ENCODE measurements at regions not wholly inside any gene's neighbourhood (a gene's known extent, or its start where the extent isn't known, plus 50 kb on each side); places are given as distances from the start of the nearest gene placed in this dataset.

DNA sequence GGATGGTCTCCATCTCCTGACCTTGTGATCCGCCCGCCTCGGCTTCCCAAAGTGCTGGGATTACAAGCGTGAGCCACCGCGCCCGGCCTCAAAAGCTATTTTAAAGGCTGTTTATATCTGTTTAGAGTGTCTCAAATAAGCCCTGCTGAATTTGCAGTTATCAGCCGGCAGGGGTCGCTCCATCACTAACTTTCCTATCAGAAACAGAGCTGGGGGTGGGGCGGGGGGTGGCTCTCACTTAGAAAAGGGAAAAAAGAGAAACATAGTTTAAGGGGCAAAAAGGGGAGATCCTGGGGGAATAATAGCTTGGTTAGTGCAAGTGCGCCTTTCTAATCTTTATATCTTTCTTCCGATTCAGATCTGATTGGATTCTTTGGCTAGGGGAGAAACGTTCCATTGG is 450.7 kb downstream of the UBE2NL start:
- TF ChIP-seq, protein P1, sequence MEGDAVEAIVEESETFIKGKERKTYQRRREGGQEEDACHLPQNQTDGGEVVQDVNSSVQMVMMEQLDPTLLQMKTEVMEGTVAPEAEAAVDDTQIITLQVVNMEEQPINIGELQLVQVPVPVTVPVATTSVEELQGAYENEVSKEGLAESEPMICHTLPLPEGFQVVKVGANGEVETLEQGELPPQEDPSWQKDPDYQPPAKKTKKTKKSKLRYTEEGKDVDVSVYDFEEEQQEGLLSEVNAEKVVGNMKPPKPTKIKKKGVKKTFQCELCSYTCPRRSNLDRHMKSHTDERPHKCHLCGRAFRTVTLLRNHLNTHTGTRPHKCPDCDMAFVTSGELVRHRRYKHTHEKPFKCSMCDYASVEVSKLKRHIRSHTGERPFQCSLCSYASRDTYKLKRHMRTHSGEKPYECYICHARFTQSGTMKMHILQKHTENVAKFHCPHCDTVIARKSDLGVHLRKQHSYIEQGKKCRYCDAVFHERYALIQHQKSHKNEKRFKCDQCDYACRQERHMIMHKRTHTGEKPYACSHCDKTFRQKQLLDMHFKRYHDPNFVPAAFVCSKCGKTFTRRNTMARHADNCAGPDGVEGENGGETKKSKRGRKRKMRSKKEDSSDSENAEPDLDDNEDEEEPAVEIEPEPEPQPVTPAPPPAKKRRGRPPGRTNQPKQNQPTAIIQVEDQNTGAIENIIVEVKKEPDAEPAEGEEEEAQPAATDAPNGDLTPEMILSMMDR (IDR thresholded peaks at IDR 0.05), result no peak
- TF ChIP-seq POLR2A (IDR thresholded peaks at IDR 0.05), result no peak

All from thyroid gland (tissue), 4 donors.